Neuronal stem cell (in vitro differentiated cells): ENCODE measurements at regions not wholly inside any gene's neighbourhood (a gene's known extent, or its start where the extent isn't known, plus 50 kb on each side); places are given as distances from the start of the nearest gene placed in this dataset.

Experiments
- DNase-seq: peaks from one replicate; pipeline ENCODE4 v3.0.0-alpha.2; 2013; ENCODE audit warnings: low spot score
- H2AFZ ChIP-seq: one replicate; pipeline ENCODE4 v1.6.1; 2013; ENCODE audit warnings: mild to moderate bottlenecking, low read length, inconsistent platforms
- H2AK5ac ChIP-seq: 2 replicates; pipeline ENCODE4 v1.6.1; 2013; ENCODE audit warnings: low read depth, mild to moderate bottlenecking, inconsistent platforms, low read length, moderate library complexity, mixed read lengths
- H2BK120ac ChIP-seq: 2 replicates; pipeline ENCODE4 v1.6.1; 2013; ENCODE audit warnings: low read depth, mild to moderate bottlenecking, inconsistent platforms, low read length, moderate library complexity, mixed read lengths
- H2BK12ac ChIP-seq: one replicate; pipeline ENCODE4 v1.6.1; 2013; ENCODE audit warnings: low read length, inconsistent platforms
- H2BK15ac ChIP-seq: 2 replicates; pipeline ENCODE4 v1.6.1; 2013; ENCODE audit warnings: mild to moderate bottlenecking, low read length, inconsistent platforms, mixed read lengths
- H2BK5ac ChIP-seq: one replicate; pipeline ENCODE4 v1.6.1; 2013; ENCODE audit warnings: inconsistent platforms, mild to moderate bottlenecking, low read length, moderate library complexity
- H3K14ac ChIP-seq: one replicate; pipeline ENCODE4 v1.6.1; 2013; ENCODE audit warnings: low read length, inconsistent platforms
- H3K18ac ChIP-seq: 2 replicates; pipeline ENCODE4 v1.6.1; 2013; ENCODE audit warnings: low read length, inconsistent platforms
- H3K23ac ChIP-seq: 2 replicates; pipeline ENCODE4 v1.6.1; 2013; ENCODE audit warnings: low read depth, mild to moderate bottlenecking, mixed read lengths, low read length, inconsistent platforms; ENCODE audit not compliant: poor library complexity
- H3K27ac ChIP-seq: replicated peaks from 3 replicates; pipeline ENCODE4 v1.5.1; 2013; ENCODE audit warnings: low read length, inconsistent platforms
- H3K27me3 ChIP-seq, 3 experiments: 2 replicates each; pipeline ENCODE4 v1.6.1; 2013; ENCODE audit warnings: low read length in 3 of 3, mild to moderate bottlenecking in 2 of 3, inconsistent platforms in 1 of 3, low read depth in 1 of 3, mixed read lengths in 1 of 3, moderate library complexity in 1 of 3; ENCODE audit not compliant: control insufficient read depth in 3 of 3, insufficient read depth in 3 of 3
- H3K36me3 ChIP-seq, 2 donors: replicated peaks in 1 of 2; 2 replicates each; pipeline ENCODE4 v1.6.1; 2013; ENCODE audit warnings: low read length in 2 of 2; ENCODE audit not compliant: control insufficient read depth in 2 of 2, insufficient read depth in 2 of 2
- H3K4ac ChIP-seq: 2 replicates; pipeline ENCODE4 v1.6.1; 2013; ENCODE audit warnings: inconsistent platforms, mild to moderate bottlenecking, low read length, moderate library complexity
- H3K4me1 ChIP-seq, 2 donors: 1 replicate in 1 of 2; 2 replicates in 1 of 2; pipeline ENCODE4 v1.6.1; 2013; ENCODE audit warnings: low read length in 2 of 2, low read depth in 1 of 2; ENCODE audit not compliant: control insufficient read depth in 2 of 2, insufficient read depth in 1 of 2
- H3K4me2 ChIP-seq: one replicate; pipeline ENCODE4 v1.6.1; 2013; ENCODE audit warnings: mild to moderate bottlenecking, low read length, inconsistent platforms; ENCODE audit not compliant: insufficient read depth, poor library complexity, severe bottlenecking
- H3K4me3 ChIP-seq, 2 donors: 2 replicates each; pipeline ENCODE4 v1.5.1; 2013; ENCODE audit warnings: low read length in 2 of 2, mild to moderate bottlenecking in 2 of 2, inconsistent platforms in 1 of 2, moderate library complexity in 1 of 2
- H3K79me1 ChIP-seq: one replicate; pipeline ENCODE4 v1.6.1; 2013; ENCODE audit warnings: low read depth, mild to moderate bottlenecking, inconsistent platforms, low read length, moderate library complexity
- H3K9ac ChIP-seq: one replicate; pipeline ENCODE4 v1.6.1; 2013; ENCODE audit warnings: mild to moderate bottlenecking, low read depth, low read length, inconsistent platforms; ENCODE audit not compliant: poor library complexity
- H3K9me3 ChIP-seq, 2 donors: replicated peaks in 1 of 2; 2 replicates each; pipeline versions ENCODE3 to v1.6.1; 2013; ENCODE audit warnings: low read length in 2 of 2, mild to moderate bottlenecking in 2 of 2, inconsistent platforms in 1 of 2, low read depth in 1 of 2, mixed read lengths in 1 of 2, moderate library complexity in 1 of 2; ENCODE audit not compliant: control insufficient read depth in 2 of 2, insufficient read depth in 1 of 2
- H4K8ac ChIP-seq: one replicate; pipeline ENCODE4 v1.6.1; 2013; ENCODE audit warnings: low read depth, mild to moderate bottlenecking, inconsistent platforms, low read length, moderate library complexity
- H4K91ac ChIP-seq: one replicate; pipeline ENCODE4 v1.6.1; 2013; ENCODE audit warnings: low read length, low read depth, mild to moderate bottlenecking, inconsistent platforms; ENCODE audit not compliant: poor library complexity
- WGBS, 2 donors: extraction: QIAGEN DNeasy Blood & Tissue Kit; methylation state at CpG; one replicate each; pipeline ENCODE4 v1.1.7; 2013; ENCODE audit warnings: missing lambda C conversion rate in 2 of 2, mixed read lengths in 1 of 2; ENCODE audit not compliant: insufficient read length in 2 of 2, insufficient replicate concordance in 1 of 2; ENCODE audit errors: extremely low coverage in 2 of 2; 5-methylcytosine and 5-hydroxymethylcytosine counted together

DNA sequence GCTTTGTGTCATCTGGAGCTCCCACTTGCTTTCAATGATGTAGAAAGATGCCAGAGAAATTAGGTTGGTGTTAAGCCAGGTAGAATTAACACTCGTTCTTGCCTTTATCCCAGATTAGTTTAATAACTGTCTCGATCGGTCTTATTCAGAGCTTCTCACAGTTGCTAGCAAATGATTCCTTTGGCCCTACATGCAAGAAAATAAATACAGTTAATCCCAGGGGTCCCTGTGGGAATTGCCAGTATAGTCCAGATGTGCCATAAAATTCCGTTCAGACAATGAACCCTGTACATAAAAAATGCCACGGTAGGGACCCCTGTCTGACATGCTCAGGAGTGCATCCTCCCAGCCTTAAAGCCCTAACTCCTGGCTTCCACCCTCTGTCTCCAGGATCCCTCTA lies 207.5 kb downstream of the ARHGAP12 start:
- Histone ChIP-seq H2AFZ (peak overlapping the region; percentile 61), H3K18ac (no peak overlapping the region), H3K27me3 (no peaks in the 10 kb centered on the region), H2BK120ac (no peak overlapping the region), H3K27ac (no peak overlapping the region), H2AK5ac (no peak overlapping the region), H3K79me1 (no peaks in the 10 kb centered on the region), H2BK12ac (no peak overlapping the region), H2BK15ac (no peak overlapping the region), H2BK5ac (no peak overlapping the region), H3K4ac (no peak overlapping the region), H3K4me2 (no peak overlapping the region), H3K9me3 (peaks cover 2 to 3% of the 10 kb centered on the region in 2 donors), H3K4me3 (no peak overlapping the region), H4K91ac (no peak overlapping the region), H3K4me1 (no peaks in the 10 kb centered on the region), H3K36me3 (peaks cover 0 to 1% of the 10 kb centered on the region in 2 donors), H3K23ac (no peak overlapping the region), H3K9ac (no peak overlapping the region), H4K8ac (no peak overlapping the region), H3K14ac (no peak overlapping the region)
- WGBS, 2 donors: no CpG with 5 or more reads among the region's 5 CpGs
- no peak for DNase-seq

DNA sequence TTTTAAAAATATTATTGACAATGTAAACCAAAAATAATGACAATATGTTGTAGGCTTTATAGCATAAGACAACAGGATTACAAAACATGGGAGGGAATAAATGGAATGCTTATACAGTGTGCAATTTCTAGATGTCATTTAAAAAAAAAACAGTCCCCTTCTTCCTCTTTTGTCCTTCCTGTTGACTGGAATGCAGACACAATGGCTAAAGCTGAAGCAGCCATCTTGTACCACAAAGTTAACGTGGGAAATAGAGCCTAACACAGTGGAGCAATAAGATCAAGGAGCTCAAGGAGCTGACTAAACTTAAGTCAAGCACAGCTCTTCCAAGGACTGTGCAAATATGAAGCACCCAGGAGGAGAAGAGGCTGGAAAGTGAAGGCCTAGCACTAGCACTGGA lies 208.1 kb downstream of the ARHGAP12 start:
- Histone ChIP-seq H2BK5ac (no peak overlapping the region), H3K27me3 (no peaks in the 10 kb centered on the region), H4K91ac (no peak overlapping the region), H3K9ac (no peak overlapping the region), H2BK15ac (no peak overlapping the region), H3K14ac (no peak overlapping the region), H3K4ac (no peak overlapping the region), H2BK120ac (no peak overlapping the region), H3K4me3 (no peak overlapping the region), H3K23ac (no peak overlapping the region), H3K9me3 (peaks cover 2 to 3% of the 10 kb centered on the region in 2 donors), H3K79me1 (no peaks in the 10 kb centered on the region), H3K36me3 (peaks cover 0 to 1% of the 10 kb centered on the region in 2 donors), H4K8ac (no peak overlapping the region), H3K4me2 (no peak overlapping the region), H2AK5ac (no peak overlapping the region), H2AFZ (peak overlapping the region; percentile 61), H3K18ac (no peak overlapping the region), H3K4me1 (no peaks in the 10 kb centered on the region), H2BK12ac (no peak overlapping the region), H3K27ac (no peak overlapping the region)
- no peak for DNase-seq
- WGBS, 2 donors: no CpG with 5 or more reads among the region's 1 CpG

DNA sequence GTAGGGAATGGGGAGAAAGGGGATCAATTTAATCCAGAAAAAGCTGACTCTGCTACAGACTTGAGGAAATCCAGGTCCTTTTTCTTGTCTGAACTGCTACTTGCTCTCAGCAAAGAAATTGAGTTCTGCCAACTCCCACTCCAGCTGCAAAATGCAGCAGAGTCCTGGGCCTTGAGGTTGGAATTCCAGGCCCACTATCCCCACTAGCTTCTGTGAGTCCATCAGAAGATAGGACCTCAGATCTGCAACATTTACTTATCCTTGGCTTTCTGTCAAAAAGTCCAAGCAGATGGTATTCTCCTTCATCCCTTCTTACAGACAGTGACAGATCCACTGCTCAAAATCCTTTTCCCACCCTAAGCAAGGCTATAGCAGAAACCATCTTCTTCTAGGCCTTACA lies 219.2 kb downstream of the ARHGAP12 start:
- Histone ChIP-seq H3K23ac (no peak overlapping the region), H3K18ac (no peak overlapping the region), H2BK5ac (no peak overlapping the region), H2BK12ac (no peak overlapping the region), H2AFZ (no peak overlapping the region), H3K9me3 (peaks cover 3 to 14% of the 10 kb centered on the region in 2 donors), H3K14ac (no peak overlapping the region), H2BK120ac (no peak overlapping the region), H3K4ac (no peak overlapping the region), H4K91ac (no peak overlapping the region), H4K8ac (no peak overlapping the region), H3K79me1 (no peaks in the 10 kb centered on the region), H3K4me1 (peaks cover 20 to 22% of the 10 kb centered on the region in 2 donors), H3K36me3 (no peaks in the 10 kb centered on the region), H3K27ac (no peak overlapping the region), H3K4me3 (no peak overlapping the region), H2AK5ac (no peak overlapping the region), H3K27me3 (no peaks in the 10 kb centered on the region), H2BK15ac (no peak overlapping the region), H3K9ac (no peak overlapping the region), H3K4me2 (no peak overlapping the region)
- no peak for DNase-seq

DNA sequence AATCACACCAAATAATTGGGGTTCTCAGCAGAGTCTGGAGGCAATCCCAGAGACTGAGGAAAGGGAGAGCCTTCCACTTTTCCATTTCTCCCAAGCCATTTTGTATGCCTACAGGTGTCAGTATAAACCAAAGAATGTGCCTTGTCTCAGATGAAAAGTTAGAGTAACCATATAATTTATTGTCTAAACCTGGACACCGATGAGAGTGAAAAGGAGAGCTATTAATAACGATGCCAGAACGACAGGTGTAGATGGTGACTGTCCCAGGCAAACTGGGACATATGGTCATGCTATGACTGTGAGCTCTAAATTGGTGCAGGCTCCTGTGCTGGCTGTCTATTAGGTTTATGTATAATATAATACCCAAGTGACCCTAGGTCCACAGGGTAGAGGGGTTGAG lies 219.6 kb downstream of the ARHGAP12 start:
- no peak overlapping the region for H3K4me2 ChIP-seq
- H3K79me1 ChIP-seq: no peaks in the 10 kb centered on the region
- H3K9ac ChIP-seq: no peak overlapping the region
- H4K91ac ChIP-seq: no peak overlapping the region
- DNase-seq: no peak
- no CpG with 5 or more reads among the region's 3 CpGs for WGBS, 2 donors
- no peak overlapping the region for H2BK5ac ChIP-seq
- no peak overlapping the region for H3K18ac ChIP-seq
- H3K9me3 ChIP-seq: peaks cover 3 to 14% of the 10 kb centered on the region in 2 donors
- H3K4me3 ChIP-seq: no peak overlapping the region
- no peak overlapping the region for H2AK5ac ChIP-seq
- H3K14ac ChIP-seq: no peak overlapping the region
- H4K8ac ChIP-seq: no peak overlapping the region
- H3K27me3 ChIP-seq: no peaks in the 10 kb centered on the region
- H3K4ac ChIP-seq: no peak overlapping the region
- H3K27ac ChIP-seq: no peak overlapping the region
- peaks cover 20 to 22% of the 10 kb centered on the region in 2 donors for H3K4me1 ChIP-seq
- no peaks in the 10 kb centered on the region for H3K36me3 ChIP-seq
- no peak overlapping the region for H2BK12ac ChIP-seq
- H3K23ac ChIP-seq: no peak overlapping the region
- H2BK15ac ChIP-seq: no peak overlapping the region
- peak overlapping the region; percentile 75 for H2AFZ ChIP-seq
- no peak overlapping the region for H2BK120ac ChIP-seq
